B cell (primary cell): ENCODE measurements at regions not wholly inside any gene's neighbourhood (a gene's known extent, or its start where the extent isn't known, plus 50 kb on each side); places are given as distances from the start of the nearest gene placed in this dataset.

Experiments used
- ATAC-seq: fragments of 200-7000 bp; cut with Tn5 transposase; one replicate; pipeline ENCODE4 v1.10.0; 2021; ENCODE audit warnings: low read depth, mild to moderate bottlenecking, moderate number of reproducible peaks, moderate library complexity
- CTCF ChIA-PET: fragments of 350-600 bp; sonication (Branson Sonifier 250); formaldehyde crosslinking; loops from one replicate; lab custom pipeline; 2021; ENCODE audit warnings: antibody characterized with exemption, inconsistent platforms; lab: Charles Lee
- POLR2A ChIA-PET: fragments of 350-600 bp; sonication (Branson Sonifier 250); formaldehyde crosslinking; loops from one replicate; lab custom pipeline; 2021; ENCODE audit warnings: antibody characterized with exemption; lab: Charles Lee
- DNase-seq: peaks from one replicate; pipeline ENCODE4 v3.0.0; 2013
- H2AFZ ChIP-seq: 2 replicates; pipeline ENCODE4 v1.6.1; 2012; ENCODE audit warnings: mild to moderate bottlenecking, low read depth, low read length; ENCODE audit not compliant: insufficient read depth, poor library complexity, severe bottlenecking
- H3K27ac ChIP-seq, 2 donors: 1 replicate in 1 of 2; 2 replicates in 1 of 2; pipeline ENCODE4 v1.5.1; 2012 to 2013; ENCODE audit warnings: low read length in 2 of 2, mild to moderate bottlenecking in 2 of 2, moderate library complexity in 1 of 2
- H3K27me3 ChIP-seq, 4 experiments: fragments of 200-600 bp in 1 of 4; sonication (generic) in 1 of 4; replicated peaks in 1 of 4; 1 replicate in 2 of 4; 2 replicates in 2 of 4; pipeline versions ENCODE4 v1.6.1 to v1.7.0; 2013 to 2016; ENCODE audit warnings: low read length in 3 of 4, mild to moderate bottlenecking in 2 of 4, mixed read lengths in 1 of 4, moderate library complexity in 1 of 4; ENCODE audit not compliant: insufficient read depth in 4 of 4, control insufficient read depth in 3 of 4; ENCODE audit errors: control extremely low read depth in 1 of 4
- H3K36me3 ChIP-seq, 2 experiments: replicated peaks in 1 of 2; 1 replicate in 1 of 2; 2 replicates in 1 of 2; pipeline versions ENCODE4 v1.6.1 to v1.7.1; 2013; ENCODE audit warnings: low read length in 1 of 2; ENCODE audit not compliant: insufficient read depth in 2 of 2, control insufficient read depth in 1 of 2; ENCODE audit errors: control extremely low read depth in 1 of 2, extremely low read depth in 1 of 2
- H3K4me1 ChIP-seq, 2 donors: fragments of 200-600 bp in 1 of 2; sonication (generic) in 1 of 2; 1 replicate in 1 of 2; 2 replicates in 1 of 2; pipeline versions ENCODE4 v1.5.1 to v1.6.1; 2013 to 2017; ENCODE audit warnings: low read length in 2 of 2; ENCODE audit not compliant: control insufficient read depth in 2 of 2, insufficient read depth in 2 of 2
- H3K4me2 ChIP-seq: replicated peaks from 2 replicates; pipeline ENCODE3; 2012; ENCODE audit warnings: mild to moderate bottlenecking, low read depth, low read length; ENCODE audit not compliant: poor library complexity, severe bottlenecking
- H3K4me3 ChIP-seq, 5 experiments: fragments of 200-600 bp in 1 of 5; sonication (generic) in 1 of 5; 1 replicate in 3 of 5; 2 replicates in 2 of 5; pipeline versions ENCODE4 v1.5.1 to v1.7.0; 2011 to 2016; ENCODE audit warnings: low read length in 4 of 5, mild to moderate bottlenecking in 4 of 5, low read depth in 2 of 5, control low read depth in 1 of 5, moderate library complexity in 1 of 5; ENCODE audit not compliant: insufficient read depth in 1 of 5; ENCODE audit errors: control extremely low read depth in 1 of 5, extremely low read depth in 1 of 5
- H3K79me2 ChIP-seq: fragments of 200-600 bp; sonication (generic); one replicate; pipeline ENCODE4 v1.6.0; 2016; ENCODE audit warnings: low read length; ENCODE audit not compliant: control insufficient read depth, insufficient read depth
- H3K9ac ChIP-seq: fragments of 200-600 bp; sonication (generic); 2 replicates; pipeline ENCODE4 v1.6.1; 2017; ENCODE audit warnings: mild to moderate bottlenecking, low read length, moderate library complexity
- H3K9me3 ChIP-seq, 3 donors: one replicate each; pipeline versions ENCODE4 v1.6.1 to v1.7.1; 2013; ENCODE audit warnings: low read length in 2 of 3; ENCODE audit not compliant: control insufficient read depth in 2 of 3, insufficient read depth in 1 of 3; ENCODE audit errors: control extremely low read depth in 1 of 3
- H4K20me1 ChIP-seq: 2 replicates; pipeline ENCODE4 v1.6.0; 2012; ENCODE audit warnings: mild to moderate bottlenecking, low read length; ENCODE audit not compliant: insufficient read depth, control insufficient read depth, poor library complexity, severe bottlenecking
- H3K27ac Mint-ChIP-seq: one replicate; pipeline ENCODE4 v1.8.0; 2021; ENCODE audit warnings: mixed read lengths
- H3K27me3 Mint-ChIP-seq: one replicate; pipeline ENCODE4 v1.8.0; 2021; ENCODE audit warnings: mixed read lengths
- H3K4me1 Mint-ChIP-seq: one replicate; pipeline ENCODE4 v1.8.0; 2021; ENCODE audit warnings: mixed read lengths
- H3K4me3 Mint-ChIP-seq: one replicate; pipeline ENCODE4 v1.8.0; 2021; ENCODE audit warnings: mixed read lengths
- H3K9me3 Mint-ChIP-seq: one replicate; pipeline ENCODE4 v1.8.0; 2022; ENCODE audit warnings: mixed read lengths; ENCODE audit not compliant: insufficient read depth
- EZH2 ChIP-seq: IDR thresholded peaks from 2 replicates; pipeline ENCODE4 v1.6.1; 2012; ENCODE audit warnings: borderline replicate concordance, low read depth, mild to moderate bottlenecking, moderate library complexity, low read length; ENCODE audit not compliant: insufficient read depth, poor library complexity, severe bottlenecking
- WGBS: methylation state at CpG from one replicate; pipeline ENCODE4 v1.1.5; 2013; ENCODE audit warnings: missing lambda C conversion rate; ENCODE audit not compliant: insufficient coverage; 5-methylcytosine and 5-hydroxymethylcytosine counted together
- intact Hi-C: fragments of 100-400 bp; cut with micrococcal nuclease; formaldehyde crosslinking; loops from one replicate; pipeline ENCODE4 v1.10.0; 2022
- TF ChIP-seq, protein P1 (sequence below): fragments of 200-600 bp; IDR thresholded peaks from one replicate; pipeline ENCODE4 v1.8.0; 2022; ENCODE audit warnings: antibody characterized with exemption, mild to moderate bottlenecking

DNA sequence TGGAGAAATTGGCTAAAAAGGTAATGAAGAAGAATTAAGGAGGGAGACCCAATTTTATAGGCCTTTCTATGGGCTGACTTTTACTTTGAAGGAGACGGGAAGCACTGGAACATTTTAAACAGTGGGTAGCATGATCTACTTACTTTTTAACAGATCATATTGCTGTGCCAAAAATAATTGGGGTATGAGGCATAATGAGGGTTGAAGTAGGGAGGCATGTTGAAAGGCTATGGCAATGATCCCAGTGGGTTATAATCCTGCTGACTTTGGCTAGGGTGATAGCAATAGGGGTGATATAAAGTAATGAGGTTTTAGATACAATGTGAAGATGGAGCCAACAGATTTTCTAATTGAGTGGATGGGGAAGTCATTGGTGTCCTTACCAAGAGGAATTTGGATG lies 73.2 kb downstream of the GPR37 start:
- TF ChIP-seq, protein P1, sequence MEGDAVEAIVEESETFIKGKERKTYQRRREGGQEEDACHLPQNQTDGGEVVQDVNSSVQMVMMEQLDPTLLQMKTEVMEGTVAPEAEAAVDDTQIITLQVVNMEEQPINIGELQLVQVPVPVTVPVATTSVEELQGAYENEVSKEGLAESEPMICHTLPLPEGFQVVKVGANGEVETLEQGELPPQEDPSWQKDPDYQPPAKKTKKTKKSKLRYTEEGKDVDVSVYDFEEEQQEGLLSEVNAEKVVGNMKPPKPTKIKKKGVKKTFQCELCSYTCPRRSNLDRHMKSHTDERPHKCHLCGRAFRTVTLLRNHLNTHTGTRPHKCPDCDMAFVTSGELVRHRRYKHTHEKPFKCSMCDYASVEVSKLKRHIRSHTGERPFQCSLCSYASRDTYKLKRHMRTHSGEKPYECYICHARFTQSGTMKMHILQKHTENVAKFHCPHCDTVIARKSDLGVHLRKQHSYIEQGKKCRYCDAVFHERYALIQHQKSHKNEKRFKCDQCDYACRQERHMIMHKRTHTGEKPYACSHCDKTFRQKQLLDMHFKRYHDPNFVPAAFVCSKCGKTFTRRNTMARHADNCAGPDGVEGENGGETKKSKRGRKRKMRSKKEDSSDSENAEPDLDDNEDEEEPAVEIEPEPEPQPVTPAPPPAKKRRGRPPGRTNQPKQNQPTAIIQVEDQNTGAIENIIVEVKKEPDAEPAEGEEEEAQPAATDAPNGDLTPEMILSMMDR: no peak
- TF ChIP-seq EZH2: no peak
- no peaks in the 10 kb centered on the region for H4K20me1 ChIP-seq
- H3K27ac ChIP-seq: no peak overlapping the region
- Mint-ChIP-seq H3K27me3 (no peaks in the 10 kb centered on the region), H3K4me1 (no peaks in the 10 kb centered on the region), H3K27ac (no peak overlapping the region), H3K4me3 (no peak overlapping the region), H3K9me3 (peaks cover 2% of the 10 kb centered on the region)
- no peak overlapping the region for H3K4me3 ChIP-seq
- H3K4me2 ChIP-seq: no peak overlapping the region
- intact Hi-C loops: no loop called here
- H3K4me1 ChIP-seq: no peaks in the 10 kb centered on the region
- no peak overlapping the region for H2AFZ ChIP-seq
- ChIA-PET CTCF (no interaction called here), POLR2A (no interaction called here)
- H3K9me3 ChIP-seq: no peaks in the 10 kb centered on the region
- DNase-seq (no peak), ATAC-seq (no peak)
- H3K79me2 ChIP-seq: no peaks in the 10 kb centered on the region
- no peaks in the 10 kb centered on the region for H3K27me3 ChIP-seq
- no CpG with 5 or more reads among the region's 1 CpG for WGBS
- no peaks in the 10 kb centered on the region for H3K36me3 ChIP-seq
- no peak overlapping the region for H3K9ac ChIP-seq

DNA sequence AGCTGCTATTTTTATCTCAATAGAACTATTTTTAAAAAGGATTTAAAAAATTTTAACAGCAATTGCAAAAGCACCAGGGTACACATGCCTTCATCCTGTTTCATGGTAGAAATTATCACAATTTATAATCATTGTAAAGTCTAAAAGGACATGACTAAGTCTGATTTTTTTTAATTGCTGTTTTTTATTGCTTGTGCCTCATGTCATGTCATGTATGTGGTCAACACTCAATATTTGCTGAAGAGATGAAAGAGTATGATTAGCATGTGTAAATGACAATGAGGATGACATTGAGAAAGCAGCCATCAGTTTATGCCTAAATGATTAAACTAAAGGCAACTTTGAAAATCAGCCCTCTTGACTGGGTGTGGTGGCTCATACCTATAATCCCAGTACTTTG lies 74.8 kb downstream of the GPR37 start:
- TF ChIP-seq EZH2: no peak
- TF ChIP-seq, protein P1: no peak
- no peaks in the 10 kb centered on the region for H4K20me1 ChIP-seq
- no peak overlapping the region for H3K9ac ChIP-seq
- CTCF ChIA-PET: no interaction called here
- H3K4me3 ChIP-seq: no peak overlapping the region
- no peaks in the 10 kb centered on the region for H3K4me1 ChIP-seq
- POLR2A ChIA-PET: no interaction called here
- no peak overlapping the region for H2AFZ ChIP-seq
- H3K4me2 ChIP-seq: no peak overlapping the region
- intact Hi-C loops: no loop called here
- Mint-ChIP-seq H3K9me3 (peaks cover 2% of the 10 kb centered on the region), H3K4me1 (no peaks in the 10 kb centered on the region), H3K27me3 (no peaks in the 10 kb centered on the region), H3K4me3 (no peak overlapping the region), H3K27ac (no peak overlapping the region)
- ATAC-seq (no peak), DNase-seq (no peak)
- H3K27me3 ChIP-seq: no peaks in the 10 kb centered on the region
- no peaks in the 10 kb centered on the region for H3K79me2 ChIP-seq
- H3K36me3 ChIP-seq: no peaks in the 10 kb centered on the region
- H3K27ac ChIP-seq: no peak overlapping the region
- no peaks in the 10 kb centered on the region for H3K9me3 ChIP-seq
